ENCODE measurements at regions not wholly inside any gene's neighbourhood (a gene's known extent, or its start where the extent isn't known, plus 50 kb on each side); places are given as distances from the start of the nearest gene placed in this dataset.

- no peaks in the 10 kb centered on the region for H3K27me3 ChIP-seq (ENCODE audit: insufficient read depth, low read length)
- DNase-seq (ENCODE audit: low read depth) (no peak), FAIRE-seq (no peak)
- no peaks in the 10 kb centered on the region for H4K20me1 ChIP-seq (ENCODE audit: insufficient read depth, low read length)
- H2AFZ ChIP-seq (ENCODE audit: low read depth, low read length): no peak overlapping the region
- H3K27ac ChIP-seq (ENCODE audit: low read depth, low read length): no peak overlapping the region
- H3K9me3 ChIP-seq (ENCODE audit: insufficient read depth, low read depth, low read length): no peaks in the 10 kb centered on the region
- no peaks in the 10 kb centered on the region for H3K79me2 ChIP-seq (ENCODE audit: insufficient read depth, low read length)
- TF ChIP-seq CTCF (IDR thresholded peaks at IDR 0.05; ENCODE audit: insufficient read depth, low read depth, low read length) (no peak), EZH2 (IDR thresholded peaks at IDR 0.05; ENCODE audit: insufficient read depth, low read length) (no peak)
- H3K4me1 ChIP-seq (ENCODE audit: insufficient read depth, low read length): no peaks in the 10 kb centered on the region
- H3K9ac ChIP-seq (ENCODE audit: low read length): no peak overlapping the region
- Mint-ChIP-seq H3K36me3 (ENCODE audit: low read depth, unreplicated experiment) (no peaks in the 10 kb centered on the region), H3K4me3 (ENCODE audit: unreplicated experiment) (no peak overlapping the region), H3K27me3 (ENCODE audit: low read depth, unreplicated experiment) (peaks cover 16% of the 10 kb centered on the region), H3K9me3 (ENCODE audit: unreplicated experiment) (no peaks in the 10 kb centered on the region), H3K27ac (ENCODE audit: unreplicated experiment) (no peak overlapping the region), H3K4me1 (ENCODE audit: low read depth, unreplicated experiment) (no peaks in the 10 kb centered on the region)
- H3K4me2 ChIP-seq (ENCODE audit: low read length): no peak overlapping the region
- no peaks in the 10 kb centered on the region for H3K36me3 ChIP-seq (ENCODE audit: insufficient read depth, low read length)
- no peak overlapping the region for H3K4me3 ChIP-seq (ENCODE audit: insufficient read depth, low read depth, low read length)
Observed at GRCh38 chr14:97444248-97444647, 647.1 kb downstream of the VRK1 start.

- no peak overlapping the region for H3K4me2 ChIP-seq (ENCODE audit: low read length)
- H3K4me1 ChIP-seq (ENCODE audit: insufficient read depth, low read length): no peaks in the 10 kb centered on the region
- H2AFZ ChIP-seq (ENCODE audit: low read depth, low read length): no peak overlapping the region
- Mint-ChIP-seq H3K4me3 (ENCODE audit: unreplicated experiment) (no peak overlapping the region), H3K9me3 (ENCODE audit: unreplicated experiment) (no peaks in the 10 kb centered on the region), H3K36me3 (ENCODE audit: low read depth, unreplicated experiment) (no peaks in the 10 kb centered on the region), H3K4me1 (ENCODE audit: low read depth, unreplicated experiment) (no peaks in the 10 kb centered on the region), H3K27ac (ENCODE audit: unreplicated experiment) (no peak overlapping the region), H3K27me3 (ENCODE audit: low read depth, unreplicated experiment) (peaks cover 16% of the 10 kb centered on the region)
- no peaks in the 10 kb centered on the region for H3K9me3 ChIP-seq (ENCODE audit: insufficient read depth, low read depth, low read length)
- no peaks in the 10 kb centered on the region for H4K20me1 ChIP-seq (ENCODE audit: insufficient read depth, low read length)
- no peaks in the 10 kb centered on the region for H3K79me2 ChIP-seq (ENCODE audit: insufficient read depth, low read length)
- FAIRE-seq (no peak), DNase-seq (ENCODE audit: low read depth) (no peak)
- no peaks in the 10 kb centered on the region for H3K27me3 ChIP-seq (ENCODE audit: insufficient read depth, low read length)
- H3K27ac ChIP-seq (ENCODE audit: low read depth, low read length): no peak overlapping the region
- H3K4me3 ChIP-seq (ENCODE audit: insufficient read depth, low read depth, low read length): no peak overlapping the region
- TF ChIP-seq EZH2 (IDR thresholded peaks at IDR 0.05; ENCODE audit: insufficient read depth, low read length) (no peak), CTCF (IDR thresholded peaks at IDR 0.05; ENCODE audit: insufficient read depth, low read depth, low read length) (no peak)
- H3K9ac ChIP-seq (ENCODE audit: low read length): no peak overlapping the region
- H3K36me3 ChIP-seq (ENCODE audit: insufficient read depth, low read length): no peaks in the 10 kb centered on the region
Observed at GRCh38 chr14:97445367-97445766, 648.2 kb downstream of the VRK1 start.

- no peaks in the 10 kb centered on the region for H3K36me3 ChIP-seq (ENCODE audit: insufficient read depth, low read length)
- H3K79me2 ChIP-seq (ENCODE audit: insufficient read depth, low read length): no peaks in the 10 kb centered on the region
- Mint-ChIP-seq H3K9me3 (ENCODE audit: unreplicated experiment) (no peaks in the 10 kb centered on the region), H3K36me3 (ENCODE audit: low read depth, unreplicated experiment) (no peaks in the 10 kb centered on the region), H3K27me3 (ENCODE audit: low read depth, unreplicated experiment) (peaks cover 16% of the 10 kb centered on the region), H3K4me1 (ENCODE audit: low read depth, unreplicated experiment) (no peaks in the 10 kb centered on the region), H3K4me3 (ENCODE audit: unreplicated experiment) (no peak overlapping the region), H3K27ac (ENCODE audit: unreplicated experiment) (no peak overlapping the region)
- no peak overlapping the region for H3K4me2 ChIP-seq (ENCODE audit: low read length)
- no peaks in the 10 kb centered on the region for H3K27me3 ChIP-seq (ENCODE audit: insufficient read depth, low read length)
- H3K27ac ChIP-seq (ENCODE audit: low read depth, low read length): no peak overlapping the region
- TF ChIP-seq EZH2 (IDR thresholded peaks at IDR 0.05; ENCODE audit: insufficient read depth, low read length) (no peak), CTCF (IDR thresholded peaks at IDR 0.05; ENCODE audit: insufficient read depth, low read depth, low read length) (no peak)
- FAIRE-seq (no peak), DNase-seq (ENCODE audit: low read depth) (no peak)
- no peak overlapping the region for H3K9ac ChIP-seq (ENCODE audit: low read length)
- no peaks in the 10 kb centered on the region for H3K4me1 ChIP-seq (ENCODE audit: insufficient read depth, low read length)
- no peak overlapping the region for H2AFZ ChIP-seq (ENCODE audit: low read depth, low read length)
- H3K9me3 ChIP-seq (ENCODE audit: insufficient read depth, low read depth, low read length): no peaks in the 10 kb centered on the region
- H3K4me3 ChIP-seq (ENCODE audit: insufficient read depth, low read depth, low read length): no peak overlapping the region
- no peaks in the 10 kb centered on the region for H4K20me1 ChIP-seq (ENCODE audit: insufficient read depth, low read length)
Observed at GRCh38 chr14:97446087-97446486, 648.9 kb downstream of the VRK1 start.

Data from astrocyte (in vitro differentiated cells and primary cell).